Mesendoderm (in vitro differentiated cells): ENCODE measurements at regions not wholly inside any gene's neighbourhood (a gene's known extent, or its start where the extent isn't known, plus 50 kb on each side); places are given as distances from the start of the nearest gene placed in this dataset.
A peak's percentile ranks its signal among the peaks of the same experiment; 100 is the strongest.

Source experiments
- DNase-seq: peaks from one replicate; pipeline ENCODE4 v3.0.0; 2013
- H2AK5ac ChIP-seq: 2 replicates; pipeline ENCODE4 v1.6.1; 2013; ENCODE audit warnings: low read length, inconsistent platforms
- H2BK120ac ChIP-seq: 2 replicates; pipeline ENCODE4 v1.6.1; 2013; ENCODE audit warnings: low read depth, mild to moderate bottlenecking, low read length, moderate library complexity, mixed read lengths
- H2BK15ac ChIP-seq: replicated peaks from 2 replicates; pipeline ENCODE4 v1.6.1; 2013; ENCODE audit warnings: low read depth, mild to moderate bottlenecking, moderate library complexity
- H2BK5ac ChIP-seq: 2 replicates; pipeline ENCODE4 v1.6.1; 2013; ENCODE audit warnings: low read length, inconsistent platforms
- H3K18ac ChIP-seq: 2 replicates; pipeline ENCODE4 v1.6.1; 2013; ENCODE audit warnings: mild to moderate bottlenecking, low read length, mixed read lengths
- H3K23ac ChIP-seq: one replicate; pipeline ENCODE4 v1.6.1; 2013; ENCODE audit warnings: low read length
- H3K27ac ChIP-seq: 2 replicates; pipeline ENCODE4 v1.5.1; 2013; ENCODE audit warnings: low read depth, mild to moderate bottlenecking, inconsistent platforms, low read length, moderate library complexity
- H3K27me3 ChIP-seq: 2 replicates; pipeline ENCODE4 v1.6.1; 2013; ENCODE audit warnings: low read length, control low read depth, mild to moderate bottlenecking, inconsistent platforms; ENCODE audit not compliant: insufficient read depth, poor library complexity
- H3K36me3 ChIP-seq: 2 replicates; pipeline ENCODE4 v1.6.1; 2013; ENCODE audit warnings: low read length, inconsistent platforms; ENCODE audit not compliant: control insufficient read depth, insufficient read depth
- H3K4ac ChIP-seq: one replicate; pipeline ENCODE4 v1.6.1; 2013; ENCODE audit warnings: low read depth, mild to moderate bottlenecking, low read length, moderate library complexity
- H3K4me1 ChIP-seq: 2 replicates; pipeline ENCODE4 v1.6.1; 2013; ENCODE audit warnings: low read depth, low read length, inconsistent platforms; ENCODE audit not compliant: control insufficient read depth
- H3K4me2 ChIP-seq: 2 replicates; pipeline ENCODE4 v1.6.1; 2013; ENCODE audit warnings: low read length
- H3K4me3 ChIP-seq: 2 replicates; pipeline ENCODE4 v1.5.1; 2013; ENCODE audit warnings: mild to moderate bottlenecking, low read length
- H3K56ac ChIP-seq: one replicate; pipeline ENCODE4 v1.6.1; 2013; ENCODE audit warnings: low read length
- H3K79me1 ChIP-seq: 2 replicates; pipeline ENCODE4 v1.6.1; 2013; ENCODE audit warnings: low read length, inconsistent platforms
- H3K79me2 ChIP-seq: 2 replicates; pipeline ENCODE4 v1.6.1; 2013; ENCODE audit warnings: mild to moderate bottlenecking, low read length; ENCODE audit not compliant: control insufficient read depth, insufficient read depth
- H3K9ac ChIP-seq: 2 replicates; pipeline ENCODE4 v1.6.1; 2013; ENCODE audit warnings: low read length, inconsistent platforms
- H4K5ac ChIP-seq: one replicate; pipeline ENCODE4 v1.6.1; 2013; ENCODE audit warnings: low read length
- H4K8ac ChIP-seq: one replicate; pipeline ENCODE4 v1.6.1; 2013; ENCODE audit warnings: low read depth, mild to moderate bottlenecking, control low read depth, low read length, moderate library complexity
- WGBS: extraction: QIAGEN DNeasy Blood & Tissue Kit; methylation state at CpG from one replicate; pipeline ENCODE4 v1.1.7; 2013; ENCODE audit warnings: low lambda C conversion rate, missing lambda C conversion rate; ENCODE audit not compliant: insufficient coverage; ENCODE audit errors: extremely low coverage; 5-methylcytosine and 5-hydroxymethylcytosine counted together

DNA sequence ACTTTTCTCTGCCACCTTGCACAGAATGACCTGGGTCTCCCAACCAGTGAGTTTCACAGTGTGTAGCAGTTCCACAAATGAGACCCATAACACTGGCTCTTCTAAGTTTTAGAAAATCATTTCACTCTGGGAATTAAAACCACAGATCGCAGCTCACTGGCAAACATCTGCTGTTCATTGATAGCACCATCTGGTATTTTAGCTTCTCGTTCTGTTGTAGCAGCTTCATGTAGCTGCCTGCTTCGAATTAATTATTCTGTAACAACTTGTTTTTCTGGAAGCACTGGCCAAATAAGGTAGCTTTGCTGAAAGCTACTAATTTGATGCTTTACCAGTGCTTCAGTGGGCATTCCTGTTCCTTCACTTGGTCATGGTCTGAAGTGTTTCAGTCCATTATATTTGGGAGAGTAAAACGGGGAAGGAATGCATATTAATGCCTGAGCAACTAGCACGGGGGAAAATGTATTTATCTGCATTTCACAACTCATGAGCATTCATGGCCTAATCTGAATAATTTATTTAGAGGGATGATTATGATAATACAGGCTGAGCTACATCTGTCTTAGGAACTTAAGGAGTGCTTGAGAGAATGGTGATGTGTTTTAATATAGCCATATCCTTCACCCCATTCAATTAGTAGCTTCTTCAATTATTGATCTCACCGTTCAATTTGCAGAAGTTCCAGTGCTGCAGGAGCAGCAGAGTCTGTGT, 447.4 kb downstream of the XPNPEP1 start:
- H3K4me1 ChIP-seq = peaks cover 8% of the 10 kb centered on the region
- no peaks in the 10 kb centered on the region for H3K27me3 ChIP-seq
- H3K23ac ChIP-seq = no peak overlapping the region

GRCh38 chr10:109474812-109475211, 448.5 kb downstream of the XPNPEP1 start:
- no peak overlapping the region for H3K23ac ChIP-seq
- H3K27ac ChIP-seq = no peak overlapping the region
- H4K8ac ChIP-seq = no peak overlapping the region
- H3K18ac ChIP-seq = no peak overlapping the region
- H4K5ac ChIP-seq = no peak overlapping the region
- peaks cover 8% of the 10 kb centered on the region for H3K4me1 ChIP-seq
- H2BK15ac ChIP-seq = no peak overlapping the region
- WGBS = no CpG with 5 or more reads among the region's 4 CpGs
- H3K56ac ChIP-seq = no peak overlapping the region
- H2AK5ac ChIP-seq = no peak overlapping the region
- H2BK5ac ChIP-seq = no peak overlapping the region
- H3K4ac ChIP-seq = no peak overlapping the region
- H3K79me2 ChIP-seq = no peaks in the 10 kb centered on the region
- DNase-seq = peak; percentile 99
- H3K4me2 ChIP-seq = no peak overlapping the region
- H3K4me3 ChIP-seq = no peak overlapping the region
- no peaks in the 10 kb centered on the region for H3K36me3 ChIP-seq
- no peak overlapping the region for H3K9ac ChIP-seq
- H3K79me1 ChIP-seq = no peaks in the 10 kb centered on the region
- no peaks in the 10 kb centered on the region for H3K27me3 ChIP-seq
- H2BK120ac ChIP-seq = no peak overlapping the region

More for the DNA sequence above, 447.4 kb downstream of the XPNPEP1 start:
- Histone ChIP-seq H2BK5ac (no peak overlapping the region), H3K9ac (no peak overlapping the region), H3K27ac (peak overlapping the region; percentile 17), H3K36me3 (no peaks in the 10 kb centered on the region), H3K56ac (no peak overlapping the region), H4K5ac (no peak overlapping the region), H3K18ac (peak overlapping the region; percentile 87), H2BK15ac (no peak overlapping the region), H3K4me3 (no peak overlapping the region), H3K4me2 (no peak overlapping the region), H3K4ac (no peak overlapping the region), H2AK5ac (no peak overlapping the region), H4K8ac (no peak overlapping the region), H3K79me1 (no peaks in the 10 kb centered on the region), H2BK120ac (peak overlapping the region; percentile 88), H3K79me2 (no peaks in the 10 kb centered on the region)
- whole genome bisulfite sequencing = no CpG with 5 or more reads among the region's 6 CpGs
- no peak for DNase-seq

GRCh38 chr10:109474261-109474660, 449.1 kb downstream of the XPNPEP1 start:
- H3K23ac ChIP-seq = no peak overlapping the region
- H3K36me3 ChIP-seq = no peaks in the 10 kb centered on the region
- H4K8ac ChIP-seq = no peak overlapping the region
- H3K4me2 ChIP-seq = no peak overlapping the region
- H2BK15ac ChIP-seq = no peak overlapping the region
- H3K27me3 ChIP-seq = no peaks in the 10 kb centered on the region
- H3K4ac ChIP-seq = peak overlapping the region; percentile 12
- no peaks in the 10 kb centered on the region for H3K79me2 ChIP-seq
- H3K79me1 ChIP-seq = no peaks in the 10 kb centered on the region
- no peak overlapping the region for H3K56ac ChIP-seq
- peaks cover 8% of the 10 kb centered on the region for H3K4me1 ChIP-seq
- H3K27ac ChIP-seq = no peak overlapping the region
- H2AK5ac ChIP-seq = no peak overlapping the region
- peak; percentile 13 for DNase-seq
- H3K18ac ChIP-seq = no peak overlapping the region
- no CpG with 5 or more reads among the region's 4 CpGs for WGBS
- no peak overlapping the region for H3K9ac ChIP-seq
- no peak overlapping the region for H4K5ac ChIP-seq
- no peak overlapping the region for H3K4me3 ChIP-seq
- H2BK120ac ChIP-seq = no peak overlapping the region
- no peak overlapping the region for H2BK5ac ChIP-seq

- Histone ChIP-seq H4K5ac (no peak overlapping the region), H2AK5ac (no peak overlapping the region), H3K4me2 (no peak overlapping the region), H3K27ac (no peak overlapping the region), H3K79me1 (no peaks in the 10 kb centered on the region), H3K4ac (no peak overlapping the region), H3K56ac (no peak overlapping the region), H3K4me3 (no peak overlapping the region), H2BK15ac (no peak overlapping the region), H3K27me3 (no peaks in the 10 kb centered on the region), H3K36me3 (no peaks in the 10 kb centered on the region), H3K4me1 (no peaks in the 10 kb centered on the region), H2BK5ac (no peak overlapping the region), H2BK120ac (no peak overlapping the region), H4K8ac (no peak overlapping the region), H3K79me2 (no peaks in the 10 kb centered on the region), H3K23ac (no peak overlapping the region), H3K9ac (no peak overlapping the region), H3K18ac (no peak overlapping the region)
- DNase-seq = no peak
- WGBS = no CpG with 5 or more reads among the region's 2 CpGs
Observed at GRCh38 chr10:109467551-109467950, 455.8 kb downstream of the XPNPEP1 start.

DNA sequence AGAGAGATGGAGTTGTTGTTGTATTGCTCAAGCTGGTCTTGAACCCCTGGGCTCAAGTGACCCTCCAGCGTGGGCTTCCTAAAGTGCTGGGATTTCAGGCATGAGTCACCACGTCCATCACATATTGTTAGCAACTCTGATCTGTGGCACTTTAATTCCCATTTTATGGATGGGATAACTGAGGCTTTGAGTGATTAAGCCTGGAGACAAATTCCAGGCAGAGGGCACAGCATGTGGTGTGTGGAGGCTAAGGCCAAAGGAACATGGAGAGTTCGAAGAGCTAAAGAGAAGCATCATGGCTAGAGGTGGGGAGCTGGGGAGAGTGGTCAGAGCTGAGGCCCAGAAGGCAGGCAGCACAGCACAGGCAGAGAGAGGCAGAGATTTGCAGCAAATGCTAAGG, 458.4 kb downstream of the XPNPEP1 start:
- no peak overlapping the region for H3K4me2 ChIP-seq
- H3K56ac ChIP-seq = no peak overlapping the region
- no peaks in the 10 kb centered on the region for H3K27me3 ChIP-seq
- no peak overlapping the region for H3K4me3 ChIP-seq
- no peaks in the 10 kb centered on the region for H3K79me2 ChIP-seq
- H3K4ac ChIP-seq = no peak overlapping the region
- no peak overlapping the region for H3K18ac ChIP-seq
- no peak overlapping the region for H3K9ac ChIP-seq
- DNase-seq = no peak
- no peak overlapping the region for H3K23ac ChIP-seq
- no peak overlapping the region for H2BK5ac ChIP-seq
- H4K8ac ChIP-seq = no peak overlapping the region
- WGBS = no CpG with 5 or more reads among the region's 3 CpGs
- no peaks in the 10 kb centered on the region for H3K4me1 ChIP-seq
- no peak overlapping the region for H3K27ac ChIP-seq
- H2BK15ac ChIP-seq = no peak overlapping the region
- H4K5ac ChIP-seq = no peak overlapping the region
- H3K79me1 ChIP-seq = no peaks in the 10 kb centered on the region
- no peak overlapping the region for H2AK5ac ChIP-seq
- H2BK120ac ChIP-seq = no peak overlapping the region
- no peaks in the 10 kb centered on the region for H3K36me3 ChIP-seq

DNA sequence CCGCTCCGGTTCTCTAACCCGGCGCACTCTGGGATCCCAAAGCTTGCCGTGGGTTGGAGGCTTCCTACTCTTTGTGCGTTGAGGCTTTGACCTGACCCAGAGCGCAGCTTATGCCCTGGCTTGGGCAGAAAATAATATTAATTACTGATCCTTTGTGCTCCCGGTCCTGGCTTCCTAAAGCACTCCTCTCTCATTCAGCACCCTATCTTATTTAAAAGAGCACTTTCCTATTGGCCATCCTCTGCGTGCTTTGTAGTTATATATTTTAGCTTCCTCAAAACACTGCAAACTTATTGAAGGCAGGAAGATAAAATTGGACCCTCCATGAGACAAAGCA, 466.0 kb downstream of the XPNPEP1 start:
- peak overlapping the region; percentile 48 for H3K4me3 ChIP-seq
- H3K79me2 ChIP-seq = no peaks in the 10 kb centered on the region
- H4K5ac ChIP-seq = no peak overlapping the region
- H3K27me3 ChIP-seq = peaks cover 2% of the 10 kb centered on the region
- H3K18ac ChIP-seq = peak overlapping the region; percentile 69
- H3K56ac ChIP-seq = peak overlapping the region; percentile 90
- no CpG with 5 or more reads among the region's 9 CpGs for WGBS
- no peaks in the 10 kb centered on the region for H3K79me1 ChIP-seq
- no peak overlapping the region for H3K4ac ChIP-seq
- peak; percentile 44 for DNase-seq
- peak overlapping the region; percentile 72 for H3K9ac ChIP-seq
- H3K4me2 ChIP-seq = peak overlapping the region; percentile 83
- H3K27ac ChIP-seq = no peak overlapping the region
- peaks cover 7% of the 10 kb centered on the region for H3K4me1 ChIP-seq
- no peak overlapping the region for H2BK5ac ChIP-seq
- H3K23ac ChIP-seq = no peak overlapping the region
- H3K36me3 ChIP-seq = no peaks in the 10 kb centered on the region
- no peak overlapping the region for H2AK5ac ChIP-seq
- H4K8ac ChIP-seq = no peak overlapping the region
- no peak overlapping the region for H2BK120ac ChIP-seq
- H2BK15ac ChIP-seq = no peak overlapping the region
